Fibroblast of lung (primary cell): ENCODE measurements at regions not wholly inside any gene's neighbourhood (a gene's known extent, or its start where the extent isn't known, plus 50 kb on each side); places are given as distances from the start of the nearest gene placed in this dataset.

Experiments
- DNase-seq, 2 donors: peaks; one replicate each; pipeline versions ENCODE4 v3.0.0 to v3.0.0-alpha.2; 2010; ENCODE audit warnings: low read depth in 2 of 2
- H2AFZ ChIP-seq: 2 replicates; pipeline ENCODE4 v1.5.1; 2012; ENCODE audit warnings: low read length, control low read depth, inconsistent platforms
- H3K27ac ChIP-seq: 2 replicates; pipeline ENCODE4 v1.5.1; 2011; ENCODE audit warnings: low read length, control low read depth; ENCODE audit not compliant: insufficient read depth
- H3K27me3 ChIP-seq: 2 replicates; pipeline ENCODE4 v1.5.1; 2011; ENCODE audit warnings: mild to moderate bottlenecking, low read length; ENCODE audit not compliant: control insufficient read depth, insufficient read depth
- H3K36me3 ChIP-seq: 2 replicates; pipeline ENCODE4 v1.5.1; 2011; ENCODE audit warnings: low read length; ENCODE audit not compliant: control insufficient read depth, insufficient read depth
- H3K4me1 ChIP-seq: 2 replicates; pipeline ENCODE4 v1.5.1; 2011; ENCODE audit warnings: low read length; ENCODE audit not compliant: control insufficient read depth, insufficient read depth; ENCODE audit errors: extremely low read depth
- H3K4me2 ChIP-seq: 2 replicates; pipeline ENCODE4 v1.5.1; 2011; ENCODE audit warnings: low read length, control low read depth; ENCODE audit not compliant: insufficient read depth; ENCODE audit errors: extremely low read depth
- H3K4me3 ChIP-seq, 4 experiments: fragments of 200-600 bp in 1 of 4; sonication (generic) in 1 of 4; replicated peaks in 1 of 4; 2 replicates each; pipeline ENCODE4 v1.5.1; 2011 to 2016; ENCODE audit warnings: low read length in 4 of 4, low read depth in 3 of 4, mild to moderate bottlenecking in 3 of 4, control low read depth in 2 of 4, inconsistent platforms in 1 of 4, mixed read lengths in 1 of 4; ENCODE audit not compliant: insufficient read depth in 1 of 4; ENCODE audit errors: control extremely low read depth in 1 of 4
- H3K79me2 ChIP-seq: 2 replicates; pipeline ENCODE4 v1.5.1; 2012; ENCODE audit warnings: mild to moderate bottlenecking, low read length, inconsistent platforms; ENCODE audit not compliant: control insufficient read depth, insufficient read depth
- H3K9ac ChIP-seq: 2 replicates; pipeline ENCODE4 v1.5.1; 2011; ENCODE audit warnings: mild to moderate bottlenecking, low read length, control low read depth; ENCODE audit not compliant: insufficient read depth
- H3K9me3 ChIP-seq: 2 replicates; pipeline ENCODE4 v1.5.1; 2012; ENCODE audit warnings: low read depth, low read length; ENCODE audit not compliant: control insufficient read depth, insufficient read depth
- H4K20me1 ChIP-seq: 2 replicates; pipeline ENCODE4 v1.5.1; 2011; ENCODE audit warnings: low read length; ENCODE audit not compliant: control insufficient read depth, insufficient read depth; ENCODE audit errors: extremely low read depth
- EZH2 ChIP-seq: IDR thresholded peaks from 2 replicates; pipeline ENCODE4 v1.5.1; 2012; ENCODE audit warnings: low read length, control low read depth, mild to moderate bottlenecking; ENCODE audit errors: missing control alignments
- TF ChIP-seq, protein P1 (sequence below), 2 donors: IDR thresholded peaks in 1 of 2; conservative IDR thresholded peaks in 1 of 2; 1 replicate in 1 of 2; 2 replicates in 1 of 2; pipeline ENCODE4 v1.5.1; 2011 to 2012; ENCODE audit warnings: low read length in 2 of 2, control low read depth in 1 of 2, inconsistent platforms in 1 of 2, low read depth in 1 of 2, mild to moderate bottlenecking in 1 of 2

- Histone ChIP-seq H3K27me3 (no peaks in the 10 kb centered on the region), H3K4me1 (no peaks in the 10 kb centered on the region), H3K9me3 (no peaks in the 10 kb centered on the region), H3K36me3 (no peaks in the 10 kb centered on the region), H3K9ac (no peak overlapping the region), H2AFZ (no peak overlapping the region), H3K4me3 (no peak overlapping the region), H3K79me2 (no peaks in the 10 kb centered on the region), H3K4me2 (no peak overlapping the region), H4K20me1 (no peaks in the 10 kb centered on the region), H3K27ac (no peak overlapping the region)
- no peak for DNase-seq
- no peak for TF ChIP-seq EZH2
- TF ChIP-seq, protein P1, sequence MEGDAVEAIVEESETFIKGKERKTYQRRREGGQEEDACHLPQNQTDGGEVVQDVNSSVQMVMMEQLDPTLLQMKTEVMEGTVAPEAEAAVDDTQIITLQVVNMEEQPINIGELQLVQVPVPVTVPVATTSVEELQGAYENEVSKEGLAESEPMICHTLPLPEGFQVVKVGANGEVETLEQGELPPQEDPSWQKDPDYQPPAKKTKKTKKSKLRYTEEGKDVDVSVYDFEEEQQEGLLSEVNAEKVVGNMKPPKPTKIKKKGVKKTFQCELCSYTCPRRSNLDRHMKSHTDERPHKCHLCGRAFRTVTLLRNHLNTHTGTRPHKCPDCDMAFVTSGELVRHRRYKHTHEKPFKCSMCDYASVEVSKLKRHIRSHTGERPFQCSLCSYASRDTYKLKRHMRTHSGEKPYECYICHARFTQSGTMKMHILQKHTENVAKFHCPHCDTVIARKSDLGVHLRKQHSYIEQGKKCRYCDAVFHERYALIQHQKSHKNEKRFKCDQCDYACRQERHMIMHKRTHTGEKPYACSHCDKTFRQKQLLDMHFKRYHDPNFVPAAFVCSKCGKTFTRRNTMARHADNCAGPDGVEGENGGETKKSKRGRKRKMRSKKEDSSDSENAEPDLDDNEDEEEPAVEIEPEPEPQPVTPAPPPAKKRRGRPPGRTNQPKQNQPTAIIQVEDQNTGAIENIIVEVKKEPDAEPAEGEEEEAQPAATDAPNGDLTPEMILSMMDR (conservative IDR thresholded peaks at IDR 0.05 in 1 of 2, IDR thresholded peaks at IDR 0.05 in 1 of 2; ENCODE audit: low read depth in 1 of 2, low read length in 2 of 2): no peak
Observed at GRCh38 chr21:26684889-26685288, 111.8 kb upstream of the CYYR1 start.

DNA sequence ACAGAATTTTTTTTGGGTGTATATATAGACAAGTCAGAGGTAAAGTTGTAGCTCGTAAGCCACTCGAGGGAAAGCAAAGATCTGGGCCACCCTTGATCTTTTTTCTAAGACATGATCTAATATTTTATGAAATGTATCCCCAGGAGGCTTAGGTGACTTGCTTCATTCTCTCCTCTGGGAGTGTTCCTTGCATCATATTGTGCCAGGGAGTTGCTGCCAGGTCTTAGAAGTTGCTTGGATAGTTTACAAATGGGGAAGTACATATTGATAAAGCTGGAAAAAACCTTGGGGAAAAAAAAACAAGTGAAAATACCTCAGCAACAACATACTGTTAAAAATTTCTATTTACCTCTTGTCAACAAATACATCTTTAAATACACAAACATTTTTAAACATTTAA lies 110.9 kb upstream of the CYYR1 start:
- H3K4me2 ChIP-seq: no peak overlapping the region
- H3K27ac ChIP-seq: no peak overlapping the region

GRCh38 chr21:26679284-26679683 lies 106.2 kb upstream of the CYYR1 start:
- TF ChIP-seq EZH2: no peak
- TF ChIP-seq, protein P1 (conservative IDR thresholded peaks at IDR 0.05 in 1 of 2, IDR thresholded peaks at IDR 0.05 in 1 of 2; ENCODE audit: low read depth in 1 of 2, low read length in 2 of 2): no peak
- no peak overlapping the region for H2AFZ ChIP-seq
- no peak overlapping the region for H3K4me3 ChIP-seq
- H3K79me2 ChIP-seq: no peaks in the 10 kb centered on the region
- peak in 1 of 2 donors; percentile 49 for DNase-seq
- no peak overlapping the region for H3K4me2 ChIP-seq
- H3K27me3 ChIP-seq: no peaks in the 10 kb centered on the region
- no peak overlapping the region for H3K27ac ChIP-seq
- no peaks in the 10 kb centered on the region for H4K20me1 ChIP-seq
- H3K9me3 ChIP-seq: no peaks in the 10 kb centered on the region
- no peaks in the 10 kb centered on the region for H3K4me1 ChIP-seq
- H3K36me3 ChIP-seq: no peaks in the 10 kb centered on the region
- H3K9ac ChIP-seq: no peak overlapping the region

More for the DNA sequence above, 110.9 kb upstream of the CYYR1 start:
- Histone ChIP-seq H3K9ac (no peak overlapping the region), H3K27me3 (no peaks in the 10 kb centered on the region), H4K20me1 (no peaks in the 10 kb centered on the region), H3K4me3 (no peak overlapping the region), H3K79me2 (no peaks in the 10 kb centered on the region), H2AFZ (no peak overlapping the region), H3K4me1 (no peaks in the 10 kb centered on the region), H3K36me3 (no peaks in the 10 kb centered on the region), H3K9me3 (no peaks in the 10 kb centered on the region)
- no peak for DNase-seq
- TF ChIP-seq, protein P1 (conservative IDR thresholded peaks at IDR 0.05 in 1 of 2, IDR thresholded peaks at IDR 0.05 in 1 of 2; ENCODE audit: low read depth in 1 of 2, low read length in 2 of 2): no peak
- no peak for TF ChIP-seq EZH2
